ENCODE measurements at regions not wholly inside any gene's neighbourhood (a gene's known extent, or its start where the extent isn't known, plus 50 kb on each side); places are given as distances from the start of the nearest gene placed in this dataset.
A peak's percentile ranks its signal among the peaks of the same experiment; 100 is the strongest.

DNA sequence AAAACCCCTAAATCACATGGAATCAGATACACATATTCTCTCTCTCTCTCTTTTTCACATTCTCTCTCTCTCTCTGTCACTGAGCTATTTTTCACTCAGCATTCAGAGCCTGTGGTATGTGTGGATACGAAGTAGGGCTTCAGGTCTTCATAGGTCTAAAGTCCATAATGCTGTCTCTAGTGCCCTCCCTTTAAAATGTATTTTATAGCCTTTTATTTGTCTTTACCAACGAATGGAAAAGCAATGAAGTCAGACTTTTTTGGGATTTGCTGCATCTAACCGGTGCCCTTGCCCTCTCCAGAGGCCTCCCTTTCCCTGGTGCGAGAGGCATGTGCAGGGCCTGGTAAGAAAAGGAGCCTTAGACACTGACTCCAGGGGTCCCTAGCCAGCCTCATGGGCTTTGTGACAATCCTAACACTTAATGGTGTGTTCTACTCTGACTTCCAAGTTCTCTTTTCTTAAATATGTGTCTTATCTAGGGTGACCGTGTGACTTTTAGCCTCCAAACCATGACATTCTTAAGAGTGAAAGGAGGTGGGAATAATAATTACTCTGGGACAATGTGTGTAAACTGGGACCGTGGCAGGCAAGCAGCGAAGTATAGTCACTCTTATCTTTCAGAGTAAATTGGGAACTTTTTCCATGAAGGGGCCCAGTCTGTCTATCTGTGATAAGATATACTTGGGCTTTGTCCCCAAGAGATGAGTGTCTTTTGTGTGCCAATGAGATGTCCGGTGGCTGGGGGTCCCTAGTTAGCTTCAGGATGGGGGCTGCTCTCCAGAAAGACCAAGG, 101.1 kb downstream of the B3GNT2 start:
- H3K27ac ChIP-seq = no peak overlapping the region
- ATAC-seq (no peak), DNase-seq (no peak)
- H3K36me3 ChIP-seq (ENCODE audit: insufficient read depth in 1 of 2, low read depth in 1 of 2) = no peaks in the 10 kb centered on the region
- H3K9me3 ChIP-seq = no peaks in the 10 kb centered on the region
- no peak overlapping the region for H3K4me3 ChIP-seq
- TF ChIP-seq CTCF (IDR thresholded peaks at IDR 0.05) = no peak
- H3K4me1 ChIP-seq = peaks cover 19% of the 10 kb centered on the region
- H3K27me3 ChIP-seq (ENCODE audit: insufficient read depth in 3 of 3, low read length in 2 of 3) = no peaks in the 10 kb centered on the region
- intact Hi-C loops (cut with DNase I) = loop anchor here in 1 of 2 donors (10.0 kb wide), 1 partner anchor 102 kb away; the partner anchor contains the start of gene B3GNT2
- 85 to 89% (median 88%) methylated on average over 8 of the region's 8 CpGs for WGBS, 3 donors

DNA sequence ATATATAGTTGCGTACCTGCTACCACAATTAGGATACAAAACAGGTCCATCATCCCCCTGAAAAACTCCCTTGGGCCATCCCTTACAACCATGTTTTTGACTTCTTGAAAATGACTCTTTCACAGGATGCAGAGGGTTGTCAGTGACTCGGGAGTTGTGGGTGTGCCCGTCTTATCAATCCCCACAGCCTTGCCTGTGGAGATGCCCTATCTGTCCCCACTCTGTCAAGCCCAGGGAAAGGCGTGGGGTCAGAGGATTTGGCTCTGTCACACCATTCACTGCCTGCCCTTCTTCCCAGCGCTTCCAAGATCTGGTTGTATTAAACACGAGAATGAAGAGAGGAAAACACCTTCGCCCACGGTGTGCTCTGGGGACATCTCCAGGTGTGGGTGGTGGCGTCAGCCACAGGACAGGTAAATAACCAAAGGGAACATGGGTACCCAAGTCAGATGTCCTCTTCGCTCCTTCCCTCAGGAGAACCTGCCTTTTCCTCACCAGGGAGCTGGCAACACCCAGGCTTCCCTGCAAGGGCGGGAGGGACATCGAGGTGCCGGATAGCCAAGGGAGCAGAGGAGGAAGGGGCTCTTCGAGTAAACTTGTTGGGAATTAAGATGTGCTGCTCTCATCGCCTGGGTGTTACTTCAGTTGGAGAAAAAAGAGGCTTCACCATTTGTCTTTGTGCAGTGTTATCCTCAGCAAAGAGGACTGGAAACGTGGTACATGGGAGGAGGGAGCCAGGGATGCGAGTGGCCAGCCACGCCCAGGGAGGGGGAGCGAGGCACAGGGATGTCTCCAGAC, 100.3 kb downstream of the B3GNT2 start:
- peaks cover 19% of the 10 kb centered on the region for H3K4me1 ChIP-seq
- no peaks in the 10 kb centered on the region for H3K27me3 ChIP-seq (ENCODE audit: insufficient read depth in 3 of 3, low read length in 2 of 3)
- H3K4me3 ChIP-seq = no peak overlapping the region
- no peaks in the 10 kb centered on the region for H3K36me3 ChIP-seq (ENCODE audit: insufficient read depth in 1 of 2, low read depth in 1 of 2)
- no peak for TF ChIP-seq CTCF (IDR thresholded peaks at IDR 0.05)
- H3K9me3 ChIP-seq = no peaks in the 10 kb centered on the region
- ATAC-seq (no peak), DNase-seq (no peak)
- WGBS, 3 donors = 84 to 88% (median 87%) methylated on average over 17 to 19 of the region's 19 CpGs
- intact Hi-C loops (cut with DNase I) = loop anchor here in 1 of 2 donors (10.0 kb wide), 1 partner anchor 101 kb away; the partner anchor contains the start of gene B3GNT2
- no peak overlapping the region for H3K27ac ChIP-seq

DNA sequence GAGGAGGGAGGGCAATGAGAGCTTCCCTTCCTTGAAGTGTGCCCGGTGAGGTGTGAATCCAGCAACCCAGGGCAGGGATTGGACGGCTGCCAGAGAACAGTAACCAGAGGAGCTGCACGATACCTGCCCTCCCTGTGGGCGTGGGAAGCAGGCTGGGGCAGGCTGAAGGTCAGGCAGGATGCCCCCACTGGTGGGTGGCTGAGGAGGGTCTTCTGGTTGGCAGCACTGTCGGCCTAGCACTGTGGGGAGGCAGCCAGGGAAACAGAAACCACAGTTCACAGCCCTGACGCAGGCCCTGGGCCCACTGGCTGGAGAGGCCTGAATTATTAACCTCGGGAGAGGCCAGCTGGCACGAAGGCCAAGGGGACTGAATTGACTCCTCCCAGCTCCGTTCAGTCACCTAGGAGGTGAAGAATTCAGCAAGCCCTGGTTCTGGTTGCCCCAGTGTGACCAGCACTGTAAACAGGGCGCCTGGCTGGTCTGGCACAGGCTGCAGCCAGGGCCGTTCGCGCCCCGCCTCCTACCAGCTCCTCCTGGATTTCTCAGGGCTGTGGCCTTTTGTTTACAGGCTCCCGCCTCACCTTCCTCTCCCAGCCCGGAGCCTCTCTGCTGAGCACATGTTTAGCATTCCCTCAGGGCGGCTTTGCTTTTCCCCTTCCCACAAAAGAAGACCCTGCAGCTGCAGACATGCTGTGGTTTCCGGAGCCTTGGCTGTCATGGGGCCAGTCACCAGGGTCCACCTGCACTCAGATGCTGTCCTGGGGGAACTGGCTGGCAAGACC, 97.8 kb downstream of the B3GNT2 start:
- peaks cover 19% of the 10 kb centered on the region for H3K4me1 ChIP-seq
- no peaks in the 10 kb centered on the region for H3K36me3 ChIP-seq (ENCODE audit: insufficient read depth in 1 of 2, low read depth in 1 of 2)
- intact Hi-C loops (cut with DNase I) = loop anchor here in 1 of 2 donors (10.0 kb wide), 1 partner anchor 99 kb away; the partner anchor contains the start of gene B3GNT2
- peak overlapping the region; percentile 41 for H3K27ac ChIP-seq
- H3K27me3 ChIP-seq (ENCODE audit: insufficient read depth in 3 of 3, low read length in 2 of 3) = no peaks in the 10 kb centered on the region
- DNase-seq (peak; percentile 23 to 68), ATAC-seq (peak; percentile 63 to 80 (median 72))
- 14 to 24% (median 15%) methylated on average over 15 to 18 of the region's 18 CpGs for WGBS, 3 donors
- no peaks in the 10 kb centered on the region for H3K9me3 ChIP-seq
- TF ChIP-seq CTCF (IDR thresholded peaks at IDR 0.05) = no peak
- H3K4me3 ChIP-seq = peak overlapping the region; percentile 38

- ATAC-seq = no peak
- Histone ChIP-seq H3K27me3 (ENCODE audit: insufficient read depth in 3 of 3, low read length in 2 of 3) (no peaks in the 10 kb centered on the region), H3K4me1 (peaks cover 19% of the 10 kb centered on the region), H3K4me3 (no peak overlapping the region), H3K27ac (peak overlapping the region; percentile 41), H3K36me3 (ENCODE audit: insufficient read depth in 1 of 2, low read depth in 1 of 2) (no peaks in the 10 kb centered on the region), H3K9me3 (no peaks in the 10 kb centered on the region)
- no peak for DNase-seq
- no peak for TF ChIP-seq CTCF (IDR thresholded peaks at IDR 0.05)
- WGBS, 3 donors = 54 to 81% (median 66%) methylated on average over 6 of the region's 6 CpGs
- intact Hi-C loops (cut with DNase I) = loop anchor here in 1 of 2 donors (10.0 kb wide), 1 partner anchor 98 kb away; the partner anchor contains the start of gene B3GNT2
Observed at GRCh38 chr2:62293151-62293489, 97.2 kb downstream of the B3GNT2 start.

Measured in psoas muscle (tissue), 7 donors.